ENCODE measurements at regions not wholly inside any gene's neighbourhood (a gene's known extent, or its start where the extent isn't known, plus 50 kb on each side); places are given as distances from the start of the nearest gene placed in this dataset.

DNA sequence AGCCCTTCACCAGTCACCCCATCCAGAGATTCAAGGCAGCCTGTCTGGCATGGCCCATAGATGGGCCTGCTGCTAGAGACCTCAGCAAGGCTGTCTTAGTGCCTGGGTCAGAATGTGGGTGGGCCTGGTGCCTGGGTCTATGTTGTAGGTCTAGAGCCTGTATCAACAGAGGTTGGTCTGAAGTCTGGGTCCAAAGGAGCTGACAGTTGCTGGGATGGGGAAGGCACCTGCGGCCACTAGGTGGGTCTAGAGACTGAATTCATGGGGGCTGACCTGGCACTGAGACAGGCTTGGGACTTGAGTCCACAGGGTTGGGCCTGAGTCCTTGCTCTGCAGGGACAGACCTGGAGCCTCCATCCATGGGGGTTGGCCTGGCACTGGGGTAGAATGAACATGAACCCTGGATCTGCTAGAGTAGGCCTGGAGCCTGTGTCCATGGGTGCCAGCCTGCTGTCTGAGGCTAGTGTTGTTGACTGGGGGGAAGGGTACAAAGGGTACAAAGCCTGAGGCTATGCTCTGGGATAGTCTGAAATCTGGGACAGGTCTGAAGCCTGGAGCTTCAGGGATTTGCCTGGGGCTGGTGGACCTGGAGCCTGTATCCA is 516.8 kb downstream of the OLFM4 start:
- Histone ChIP-seq H3K36me3 (no peaks in the 10 kb centered on the region), H3K27me3 (no peaks in the 10 kb centered on the region), H3K9me3 (no peaks in the 10 kb centered on the region), H3K4me1 (no peaks in the 10 kb centered on the region), H3K4me3 (no peak overlapping the region), H3K27ac (no peak overlapping the region)
- TF ChIP-seq POLR2A (IDR thresholded peaks at IDR 0.05), result no peak
- TF ChIP-seq, protein P1, sequence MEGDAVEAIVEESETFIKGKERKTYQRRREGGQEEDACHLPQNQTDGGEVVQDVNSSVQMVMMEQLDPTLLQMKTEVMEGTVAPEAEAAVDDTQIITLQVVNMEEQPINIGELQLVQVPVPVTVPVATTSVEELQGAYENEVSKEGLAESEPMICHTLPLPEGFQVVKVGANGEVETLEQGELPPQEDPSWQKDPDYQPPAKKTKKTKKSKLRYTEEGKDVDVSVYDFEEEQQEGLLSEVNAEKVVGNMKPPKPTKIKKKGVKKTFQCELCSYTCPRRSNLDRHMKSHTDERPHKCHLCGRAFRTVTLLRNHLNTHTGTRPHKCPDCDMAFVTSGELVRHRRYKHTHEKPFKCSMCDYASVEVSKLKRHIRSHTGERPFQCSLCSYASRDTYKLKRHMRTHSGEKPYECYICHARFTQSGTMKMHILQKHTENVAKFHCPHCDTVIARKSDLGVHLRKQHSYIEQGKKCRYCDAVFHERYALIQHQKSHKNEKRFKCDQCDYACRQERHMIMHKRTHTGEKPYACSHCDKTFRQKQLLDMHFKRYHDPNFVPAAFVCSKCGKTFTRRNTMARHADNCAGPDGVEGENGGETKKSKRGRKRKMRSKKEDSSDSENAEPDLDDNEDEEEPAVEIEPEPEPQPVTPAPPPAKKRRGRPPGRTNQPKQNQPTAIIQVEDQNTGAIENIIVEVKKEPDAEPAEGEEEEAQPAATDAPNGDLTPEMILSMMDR (IDR thresholded peaks at IDR 0.05), result no peak
- intact Hi-C loops (cut with DNase I; ENCODE audit: low total_unique reads), result no loop called here
- DNase-seq, result no peak

DNA sequence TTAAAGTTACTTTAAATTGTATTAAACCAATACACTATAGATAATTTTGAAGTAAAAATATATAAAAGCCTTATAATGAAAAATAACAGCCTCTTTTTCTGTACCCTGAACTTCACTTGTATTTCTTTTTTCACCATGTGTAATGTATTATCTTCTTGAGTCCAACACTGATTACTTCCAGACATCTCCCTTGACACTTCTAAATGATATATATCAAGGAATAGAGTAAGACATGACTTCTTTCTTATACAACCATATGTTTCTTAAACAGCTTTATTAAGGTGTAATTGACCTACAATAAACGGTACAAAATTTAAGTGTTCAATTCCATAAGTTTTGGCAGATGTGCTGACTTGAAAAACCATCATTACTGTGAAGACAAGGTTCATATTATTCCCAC is 531.9 kb downstream of the OLFM4 start:
- Histone ChIP-seq H3K27me3 (no peaks in the 10 kb centered on the region), H3K36me3 (no peaks in the 10 kb centered on the region), H3K27ac (no peak overlapping the region), H3K4me1 (no peaks in the 10 kb centered on the region), H3K4me3 (no peak overlapping the region), H3K9me3 (no peaks in the 10 kb centered on the region)
- no peak for DNase-seq
- TF ChIP-seq, protein P1 (IDR thresholded peaks at IDR 0.05), result no peak
- TF ChIP-seq POLR2A (IDR thresholded peaks at IDR 0.05), result no peak
- intact Hi-C loops (cut with DNase I; ENCODE audit: low total_unique reads), result no loop called here

DNA sequence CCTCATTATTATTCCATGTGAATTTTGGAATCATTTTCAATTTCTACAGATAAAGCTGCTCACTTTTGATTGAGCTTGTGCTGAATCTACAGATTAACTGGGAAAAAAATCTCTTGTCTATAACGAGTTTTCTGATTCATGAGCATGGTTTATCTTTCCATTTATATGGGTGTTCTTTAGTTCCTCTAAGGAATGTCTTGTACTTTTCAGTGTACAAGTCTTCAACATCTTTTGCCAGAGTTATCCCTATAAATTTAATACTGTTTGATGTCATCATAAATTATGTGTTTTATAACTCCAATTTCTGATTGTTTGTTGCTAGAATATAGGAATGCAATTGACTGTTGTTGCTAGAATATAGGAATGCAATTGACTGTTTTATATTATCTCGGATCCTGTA is 533.8 kb downstream of the OLFM4 start:
- Histone ChIP-seq H3K4me1 (no peaks in the 10 kb centered on the region), H3K27ac (no peak overlapping the region), H3K4me3 (no peak overlapping the region), H3K36me3 (no peaks in the 10 kb centered on the region), H3K27me3 (no peaks in the 10 kb centered on the region), H3K9me3 (no peaks in the 10 kb centered on the region)
- TF ChIP-seq POLR2A (IDR thresholded peaks at IDR 0.05), result no peak
- TF ChIP-seq, protein P1 (IDR thresholded peaks at IDR 0.05), result no peak
- no peak for DNase-seq
- intact Hi-C loops (cut with DNase I; ENCODE audit: low total_unique reads), result no loop called here

DNA sequence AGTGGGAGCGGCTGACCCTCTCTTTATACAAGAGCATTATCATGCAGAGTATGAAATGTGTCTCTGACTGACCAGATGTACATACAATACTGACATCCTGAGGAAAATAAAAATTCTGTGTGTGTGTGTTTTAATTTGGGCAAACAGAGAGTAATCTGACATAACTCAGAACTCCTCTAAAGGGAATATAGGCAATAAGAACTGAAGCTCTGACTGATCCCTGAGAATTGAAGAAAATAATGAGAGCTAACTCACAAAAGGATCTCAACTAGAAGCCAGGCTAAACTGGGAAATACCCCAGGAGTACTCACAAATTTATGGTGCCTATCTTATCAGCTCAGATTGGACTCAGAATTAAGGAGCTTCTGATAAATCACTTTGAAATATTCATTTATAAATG is 539.9 kb downstream of the OLFM4 start:
- no peaks in the 10 kb centered on the region for H3K27me3 ChIP-seq
- no peaks in the 10 kb centered on the region for H3K4me1 ChIP-seq
- H3K4me3 ChIP-seq, result no peak overlapping the region
- H3K36me3 ChIP-seq, result no peaks in the 10 kb centered on the region
- DNase-seq, result no peak
- no peak overlapping the region for H3K27ac ChIP-seq
- TF ChIP-seq, protein P1 (IDR thresholded peaks at IDR 0.05), result no peak
- no peak for TF ChIP-seq POLR2A (IDR thresholded peaks at IDR 0.05)
- H3K9me3 ChIP-seq, result no peaks in the 10 kb centered on the region
- intact Hi-C loops (cut with DNase I; ENCODE audit: low total_unique reads), result no loop called here

DNA sequence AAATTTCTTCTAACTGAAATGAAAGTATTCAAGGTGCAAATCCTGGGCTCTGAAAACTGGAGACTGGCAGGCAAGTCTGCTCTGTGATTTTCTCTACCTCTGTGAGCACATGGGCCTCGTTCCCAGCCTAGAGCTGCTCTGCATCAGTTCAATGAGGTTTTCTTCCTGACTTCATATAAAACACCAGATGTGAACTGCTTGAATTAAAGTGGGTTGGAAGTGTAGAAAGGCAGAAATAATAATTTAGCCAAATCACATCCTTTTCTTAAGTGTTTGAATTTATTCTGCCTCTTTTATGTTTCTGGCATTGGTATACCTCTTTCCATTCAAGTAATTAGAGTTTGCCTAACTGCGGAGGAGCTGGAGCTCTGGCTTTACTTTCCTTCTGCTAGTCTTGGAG is 540.8 kb downstream of the OLFM4 start:
- DNase-seq, result no peak
- no peaks in the 10 kb centered on the region for H3K9me3 ChIP-seq
- intact Hi-C loops (cut with DNase I; ENCODE audit: low total_unique reads), result no loop called here
- H3K4me1 ChIP-seq, result no peaks in the 10 kb centered on the region
- no peaks in the 10 kb centered on the region for H3K36me3 ChIP-seq
- no peak for TF ChIP-seq POLR2A (IDR thresholded peaks at IDR 0.05)
- TF ChIP-seq, protein P1 (IDR thresholded peaks at IDR 0.05), result no peak
- H3K27me3 ChIP-seq, result no peaks in the 10 kb centered on the region
- no peak overlapping the region for H3K4me3 ChIP-seq
- no peak overlapping the region for H3K27ac ChIP-seq

All from uterus (tissue), 3 donors.